ENCODE measurements at regions not wholly inside any gene's neighbourhood (a gene's known extent, or its start where the extent isn't known, plus 50 kb on each side); places are given as distances from the start of the nearest gene placed in this dataset.
A peak's percentile ranks its signal among the peaks of the same experiment; 100 is the strongest.

- H3K4me1 ChIP-seq = no peaks in the 10 kb centered on the region
- intact Hi-C loops (cut with DNase I) = loop anchor here (10.0 kb wide), 1 partner anchor 836 kb away; no protein-coding TSS in a partner anchor
- no peaks in the 10 kb centered on the region for H3K9me3 ChIP-seq
- no peak overlapping the region for H3K4me3 ChIP-seq
- TF ChIP-seq CTCF (IDR thresholded peaks at IDR 0.05) = no peak
- H3K27ac ChIP-seq = no peak overlapping the region
- ATAC-seq = no peak
- H3K36me3 ChIP-seq = no peaks in the 10 kb centered on the region
- no peaks in the 10 kb centered on the region for H3K27me3 ChIP-seq
- no peak for DNase-seq
These were observed 134.6 kb upstream of the TUT7 start for GRCh38 chr9:86488794-86489193.

GRCh38 chr9:86488345-86488744 is 134.1 kb upstream of the TUT7 start:
- Histone ChIP-seq H3K36me3 (no peaks in the 10 kb centered on the region), H3K9me3 (no peaks in the 10 kb centered on the region), H3K4me1 (no peaks in the 10 kb centered on the region), H3K27ac (no peak overlapping the region), H3K4me3 (no peak overlapping the region), H3K27me3 (no peaks in the 10 kb centered on the region)
- ATAC-seq (no peak), DNase-seq (no peak)
- TF ChIP-seq CTCF (IDR thresholded peaks at IDR 0.05) = no peak
- intact Hi-C loops (cut with DNase I) = loop anchor here (10.0 kb wide), 1 partner anchor 836 kb away; no protein-coding TSS in a partner anchor

- DNase-seq (no peak), ATAC-seq (no peak)
- no peaks in the 10 kb centered on the region for H3K9me3 ChIP-seq
- no peaks in the 10 kb centered on the region for H3K4me1 ChIP-seq
- intact Hi-C loops (cut with DNase I) = loop anchor here (10.0 kb wide), 1 partner anchor 837 kb away; no protein-coding TSS in a partner anchor
- TF ChIP-seq CTCF (IDR thresholded peaks at IDR 0.05) = no peak
- H3K27ac ChIP-seq = no peak overlapping the region
- no peaks in the 10 kb centered on the region for H3K36me3 ChIP-seq
- no peaks in the 10 kb centered on the region for H3K27me3 ChIP-seq
- no peak overlapping the region for H3K4me3 ChIP-seq
These were observed 133.6 kb upstream of the TUT7 start for GRCh38 chr9:86487838-86488233.

GRCh38 chr9:86486891-86487837 is 133.0 kb upstream of the TUT7 start:
- intact Hi-C loops (cut with DNase I) = loop anchor here (10.0 kb wide), 1 partner anchor 838 kb away; no protein-coding TSS in a partner anchor
- Histone ChIP-seq H3K36me3 (no peaks in the 10 kb centered on the region), H3K9me3 (no peaks in the 10 kb centered on the region), H3K4me3 (no peak overlapping the region), H3K27me3 (no peaks in the 10 kb centered on the region), H3K4me1 (no peaks in the 10 kb centered on the region), H3K27ac (no peak overlapping the region)
- peak; percentile 78 for ATAC-seq
- peak; percentile 61 for TF ChIP-seq CTCF (IDR thresholded peaks at IDR 0.05)
- DNase-seq = no peak

GRCh38 chr9:86485359-86485758 is 131.1 kb upstream of the TUT7 start:
- peak; percentile 72 for ATAC-seq

More at GRCh38 chr9:86485359-86485758, 131.1 kb upstream of the TUT7 start:
- Histone ChIP-seq H3K36me3 (no peaks in the 10 kb centered on the region), H3K4me1 (no peaks in the 10 kb centered on the region), H3K9me3 (no peaks in the 10 kb centered on the region), H3K27ac (no peak overlapping the region), H3K4me3 (no peak overlapping the region), H3K27me3 (no peaks in the 10 kb centered on the region)
- TF ChIP-seq CTCF (IDR thresholded peaks at IDR 0.05) = no peak
- DNase-seq = no peak
- intact Hi-C loops (cut with DNase I) = loop anchor here (10.0 kb wide), 1 partner anchor 839 kb away; no protein-coding TSS in a partner anchor

All from upper lobe of right lung (tissue), 1 donor.